ENCODE measurements at regions not wholly inside any gene's neighbourhood (a gene's known extent, or its start where the extent isn't known, plus 50 kb on each side); places are given as distances from the start of the nearest gene placed in this dataset.
"Not testable (repeated sequence)": the region's sequence is repeated elsewhere in the genome, so short reads cannot be mapped to it uniquely, and the experiment has no call there.

- no peak for DNase-seq
Observed at GRCh38 chr4:184280137-184280536, 62.5 kb upstream of the ENPP6 start.

- no peak for DNase-seq
Observed at GRCh38 chr4:184279496-184280061, 61.9 kb upstream of the ENPP6 start.

- not testable (repeated sequence) for DNase-seq
Observed at GRCh38 chr4:184277769-184278168, 60.1 kb upstream of the ENPP6 start.

GRCh38 chr4:184277010-184277409 is 59.3 kb upstream of the ENPP6 start:
- not testable (repeated sequence) for DNase-seq

- DNase-seq = not testable (repeated sequence)
Observed at GRCh38 chr4:184276346-184276745, 58.7 kb upstream of the ENPP6 start.

GRCh38 chr4:184275766-184276165 is 58.1 kb upstream of the ENPP6 start:
- DNase-seq = no peak

GRCh38 chr4:184274286-184274951 is 56.7 kb upstream of the ENPP6 start:
- no peak for DNase-seq

GRCh38 chr4:184273166-184274147 is 55.8 kb upstream of the ENPP6 start:
- no peak for DNase-seq

GRCh38 chr4:184270808-184271413 is 53.2 kb upstream of the ENPP6 start:
- DNase-seq = no peak

- no peak for DNase-seq
Observed at GRCh38 chr4:184269879-184270430, 52.3 kb upstream of the ENPP6 start.

GRCh38 chr4:184268584-184269160 is 51.0 kb upstream of the ENPP6 start:
- no peak for DNase-seq

GRCh38 chr4:184267673-184268583 is 50.3 kb upstream of the ENPP6 start:
- peak; percentile 77 for DNase-seq
